ENCODE measurements at regions not wholly inside any gene's neighbourhood (a gene's known extent, or its start where the extent isn't known, plus 50 kb on each side); places are given as distances from the start of the nearest gene placed in this dataset.
A peak's percentile ranks its signal among the peaks of the same experiment; 100 is the strongest.

GRCh38 chr5:161190086-161190485 is 338.1 kb upstream of the ATP10B start:
- H3K27ac Mint-ChIP-seq, result no peak overlapping the region
- no peak overlapping the region for H3K4me3 Mint-ChIP-seq
- H3K9me3 Mint-ChIP-seq, result no peaks in the 10 kb centered on the region
- POLR2A ChIA-PET (ENCODE audit: partially characterized antibody), result no interaction called here
- CTCF ChIA-PET (ENCODE audit: partially characterized antibody), result no interaction called here
- no peaks in the 10 kb centered on the region for H3K27me3 Mint-ChIP-seq
- no peak for DNase-seq
- Histone ChIP-seq H3K4me1 (ENCODE audit: insufficient read depth, low read length) (no peaks in the 10 kb centered on the region), H3K4me3 (ENCODE audit: low read length in 2 of 2) (no peak overlapping the region), H3K9me3 (ENCODE audit: control insufficient read depth in 1 of 2, low read length in 2 of 2) (no peaks in the 10 kb centered on the region), H3K27me3 (ENCODE audit: insufficient read depth, low read length) (no peaks in the 10 kb centered on the region), H3K27ac (ENCODE audit: low read depth, low read length) (no peak overlapping the region), H3K36me3 (ENCODE audit: insufficient read depth, low read length) (no peaks in the 10 kb centered on the region)
- H3K4me1 Mint-ChIP-seq, result no peaks in the 10 kb centered on the region
- intact Hi-C loops (cut with micrococcal nuclease), result no loop called here
- no peaks in the 10 kb centered on the region for H3K36me3 Mint-ChIP-seq

- Histone ChIP-seq H3K4me3 (ENCODE audit: low read length in 2 of 2) (no peak overlapping the region), H3K27me3 (ENCODE audit: insufficient read depth, low read length) (no peaks in the 10 kb centered on the region), H3K27ac (ENCODE audit: low read depth, low read length) (no peak overlapping the region), H3K4me1 (ENCODE audit: insufficient read depth, low read length) (no peaks in the 10 kb centered on the region), H3K9me3 (ENCODE audit: control insufficient read depth in 1 of 2, low read length in 2 of 2) (no peaks in the 10 kb centered on the region), H3K36me3 (ENCODE audit: insufficient read depth, low read length) (no peaks in the 10 kb centered on the region)
- intact Hi-C loops (cut with micrococcal nuclease), result no loop called here
- H3K9me3 Mint-ChIP-seq, result no peaks in the 10 kb centered on the region
- H3K27me3 Mint-ChIP-seq, result no peaks in the 10 kb centered on the region
- DNase-seq, result no peak
- ChIA-PET POLR2A (ENCODE audit: partially characterized antibody) (no interaction called here), CTCF (ENCODE audit: partially characterized antibody) (no interaction called here)
- no peaks in the 10 kb centered on the region for H3K36me3 Mint-ChIP-seq
- no peaks in the 10 kb centered on the region for H3K4me1 Mint-ChIP-seq
- no peak overlapping the region for H3K27ac Mint-ChIP-seq
- no peak overlapping the region for H3K4me3 Mint-ChIP-seq
These were observed 337.4 kb upstream of the ATP10B start for GRCh38 chr5:161189452-161189851.

GRCh38 chr5:161183559-161183958 is 331.5 kb upstream of the ATP10B start:
- no peak for DNase-seq
- Mint-ChIP-seq H3K27me3 (no peaks in the 10 kb centered on the region), H3K9me3 (peaks cover 0 to 6% (median 0%) of the 10 kb centered on the region in 8 donors), H3K27ac (no peak overlapping the region), H3K4me1 (no peaks in the 10 kb centered on the region), H3K36me3 (no peaks in the 10 kb centered on the region), H3K4me3 (no peak overlapping the region)
- Histone ChIP-seq H3K27me3 (ENCODE audit: insufficient read depth, low read length) (no peaks in the 10 kb centered on the region), H3K36me3 (ENCODE audit: insufficient read depth, low read length) (no peaks in the 10 kb centered on the region), H3K27ac (ENCODE audit: low read depth, low read length) (no peak overlapping the region), H3K9me3 (ENCODE audit: control insufficient read depth in 1 of 2, low read length in 2 of 2) (no peaks in the 10 kb centered on the region), H3K4me3 (ENCODE audit: low read length in 2 of 2) (no peak overlapping the region), H3K4me1 (ENCODE audit: insufficient read depth, low read length) (no peaks in the 10 kb centered on the region)
- intact Hi-C loops (cut with micrococcal nuclease), result no loop called here
- CTCF ChIA-PET (ENCODE audit: partially characterized antibody), result no interaction called here
- POLR2A ChIA-PET (ENCODE audit: partially characterized antibody), result no interaction called here

- no peak overlapping the region for H3K4me3 Mint-ChIP-seq
- H3K27ac ChIP-seq (ENCODE audit: low read depth, low read length), result no peak overlapping the region
- H3K9me3 ChIP-seq (ENCODE audit: control insufficient read depth in 1 of 2, low read length in 2 of 2), result no peaks in the 10 kb centered on the region
- no peaks in the 10 kb centered on the region for H3K4me1 ChIP-seq (ENCODE audit: insufficient read depth, low read length)
- DNase-seq, result no peak
- H3K4me3 ChIP-seq (ENCODE audit: low read length in 2 of 2), result no peak overlapping the region
- ChIA-PET CTCF (ENCODE audit: partially characterized antibody) (no interaction called here), POLR2A (ENCODE audit: partially characterized antibody) (no interaction called here)
- no peak overlapping the region for H3K27ac Mint-ChIP-seq
- no peaks in the 10 kb centered on the region for H3K27me3 Mint-ChIP-seq
- H3K36me3 ChIP-seq (ENCODE audit: insufficient read depth, low read length), result no peaks in the 10 kb centered on the region
- no peaks in the 10 kb centered on the region for H3K4me1 Mint-ChIP-seq
- H3K9me3 Mint-ChIP-seq, result peaks cover 0 to 5% (median 0%) of the 10 kb centered on the region in 8 donors
- H3K27me3 ChIP-seq (ENCODE audit: insufficient read depth, low read length), result no peaks in the 10 kb centered on the region
- intact Hi-C loops (cut with micrococcal nuclease), result no loop called here
- H3K36me3 Mint-ChIP-seq, result no peaks in the 10 kb centered on the region
These were observed 324.2 kb upstream of the ATP10B start for GRCh38 chr5:161176221-161176620.

- H3K9me3 ChIP-seq (ENCODE audit: control insufficient read depth in 1 of 2, low read length in 2 of 2), result no peaks in the 10 kb centered on the region
- H3K36me3 ChIP-seq (ENCODE audit: insufficient read depth, low read length), result no peaks in the 10 kb centered on the region
- no peak overlapping the region for H3K27ac Mint-ChIP-seq
- no peaks in the 10 kb centered on the region for H3K27me3 ChIP-seq (ENCODE audit: insufficient read depth, low read length)
- H3K27ac ChIP-seq (ENCODE audit: low read depth, low read length), result no peak overlapping the region
- DNase-seq, result no peak
- H3K27me3 Mint-ChIP-seq, result no peaks in the 10 kb centered on the region
- H3K4me3 ChIP-seq (ENCODE audit: low read length in 2 of 2), result no peak overlapping the region
- H3K4me3 Mint-ChIP-seq, result no peak overlapping the region
- CTCF ChIA-PET (ENCODE audit: partially characterized antibody), result no interaction called here
- H3K9me3 Mint-ChIP-seq, result peaks cover 0 to 8% (median 0%) of the 10 kb centered on the region in 8 donors
- no peaks in the 10 kb centered on the region for H3K36me3 Mint-ChIP-seq
- H3K4me1 ChIP-seq (ENCODE audit: insufficient read depth, low read length), result no peaks in the 10 kb centered on the region
- POLR2A ChIA-PET (ENCODE audit: partially characterized antibody), result no interaction called here
- no peaks in the 10 kb centered on the region for H3K4me1 Mint-ChIP-seq
- intact Hi-C loops (cut with micrococcal nuclease), result no loop called here
These were observed 317.8 kb upstream of the ATP10B start for GRCh38 chr5:161169776-161170175.

GRCh38 chr5:161167016-161167767 is 315.2 kb upstream of the ATP10B start:
- H3K36me3 ChIP-seq (ENCODE audit: insufficient read depth, low read length), result no peaks in the 10 kb centered on the region
- intact Hi-C loops (cut with micrococcal nuclease), result no loop called here
- H3K4me3 ChIP-seq (ENCODE audit: low read length in 2 of 2), result no peak overlapping the region
- Mint-ChIP-seq H3K9me3 (peaks cover 0 to 8% (median 2%) of the 10 kb centered on the region in 8 donors), H3K27ac (no peak overlapping the region), H3K36me3 (no peaks in the 10 kb centered on the region), H3K27me3 (no peaks in the 10 kb centered on the region), H3K4me1 (no peaks in the 10 kb centered on the region), H3K4me3 (no peak overlapping the region)
- no peaks in the 10 kb centered on the region for H3K4me1 ChIP-seq (ENCODE audit: insufficient read depth, low read length)
- ChIA-PET CTCF (ENCODE audit: partially characterized antibody) (no interaction called here), POLR2A (ENCODE audit: partially characterized antibody) (no interaction called here)
- H3K27ac ChIP-seq (ENCODE audit: low read depth, low read length), result no peak overlapping the region
- no peaks in the 10 kb centered on the region for H3K27me3 ChIP-seq (ENCODE audit: insufficient read depth, low read length)
- no peaks in the 10 kb centered on the region for H3K9me3 ChIP-seq (ENCODE audit: control insufficient read depth in 1 of 2, low read length in 2 of 2)
- DNase-seq, result no peak

GRCh38 chr5:161165998-161166660 is 314.1 kb upstream of the ATP10B start:
- DNase-seq, result peak in 1 of 5 donors; percentile 8
- CTCF ChIA-PET (ENCODE audit: partially characterized antibody), result no interaction called here
- no peaks in the 10 kb centered on the region for H3K27me3 Mint-ChIP-seq
- POLR2A ChIA-PET (ENCODE audit: partially characterized antibody), result no interaction called here
- H3K4me3 Mint-ChIP-seq, result no peak overlapping the region
- H3K4me1 Mint-ChIP-seq, result no peaks in the 10 kb centered on the region
- no peaks in the 10 kb centered on the region for H3K27me3 ChIP-seq (ENCODE audit: insufficient read depth, low read length)
- H3K9me3 Mint-ChIP-seq, result peaks cover 0 to 8% (median 2%) of the 10 kb centered on the region in 8 donors
- no peak overlapping the region for H3K27ac Mint-ChIP-seq
- intact Hi-C loops (cut with micrococcal nuclease), result no loop called here
- no peaks in the 10 kb centered on the region for H3K36me3 ChIP-seq (ENCODE audit: insufficient read depth, low read length)
- H3K4me3 ChIP-seq (ENCODE audit: low read length in 2 of 2), result no peak overlapping the region
- no peaks in the 10 kb centered on the region for H3K36me3 Mint-ChIP-seq
- no peaks in the 10 kb centered on the region for H3K4me1 ChIP-seq (ENCODE audit: insufficient read depth, low read length)
- no peak overlapping the region for H3K27ac ChIP-seq (ENCODE audit: low read depth, low read length)
- H3K9me3 ChIP-seq (ENCODE audit: control insufficient read depth in 1 of 2, low read length in 2 of 2), result no peaks in the 10 kb centered on the region

All from CD4-positive, alpha-beta memory T cell (primary cell).